ENCODE measurements at regions not wholly inside any gene's neighbourhood (a gene's known extent, or its start where the extent isn't known, plus 50 kb on each side); places are given as distances from the start of the nearest gene placed in this dataset.
"Not testable (repeated sequence)": the region's sequence is repeated elsewhere in the genome, so short reads cannot be mapped to it uniquely, and the experiment has no call there.

- Histone ChIP-seq H3K9me3 (no peaks in the 10 kb centered on the region), H3K27ac (no peak overlapping the region), H3K27me3 (no peaks in the 10 kb centered on the region), H3K4me1 (no peaks in the 10 kb centered on the region), H3K36me3 (no peaks in the 10 kb centered on the region), H3K4me3 (no peak overlapping the region)
- intact Hi-C loops (cut with DNase I), result no loop called here
- WGBS, 2 donors, result 52 to 62% methylated on average over 5 of the region's 5 CpGs
- no peak for TF ChIP-seq POLR2A (IDR thresholded peaks at IDR 0.05)
- TF ChIP-seq CTCF (IDR thresholded peaks at IDR 0.05), result no peak
- no peak for DNase-seq
Observed at GRCh38 chr1:189786761-189787160, 690.9 kb downstream of the BRINP3 start.

- H3K4me3 ChIP-seq, result no peak overlapping the region
- TF ChIP-seq POLR2A (IDR thresholded peaks at IDR 0.05), result no peak
- no peak for TF ChIP-seq CTCF (IDR thresholded peaks at IDR 0.05)
- H3K27me3 ChIP-seq, result no peaks in the 10 kb centered on the region
- intact Hi-C loops (cut with DNase I), result no loop called here
- no peak for DNase-seq
- H3K27ac ChIP-seq, result no peak overlapping the region
- H3K9me3 ChIP-seq, result no peaks in the 10 kb centered on the region
- WGBS, 2 donors, result 33 to 60% methylated on average over 9 of the region's 9 CpGs
- no peaks in the 10 kb centered on the region for H3K4me1 ChIP-seq
- no peaks in the 10 kb centered on the region for H3K36me3 ChIP-seq
Observed at GRCh38 chr1:189787201-189787600, 690.5 kb downstream of the BRINP3 start.

- Histone ChIP-seq H3K4me1 (no peaks in the 10 kb centered on the region), H3K27me3 (no peaks in the 10 kb centered on the region), H3K4me3 (no peak overlapping the region), H3K36me3 (no peaks in the 10 kb centered on the region), H3K27ac (no peak overlapping the region), H3K9me3 (no peaks in the 10 kb centered on the region)
- intact Hi-C loops (cut with DNase I), result no loop called here
- 68 to 79% methylated on average over 2 of the region's 2 CpGs for WGBS, 2 donors
- no peak for TF ChIP-seq POLR2A (IDR thresholded peaks at IDR 0.05)
- TF ChIP-seq CTCF (IDR thresholded peaks at IDR 0.05), result no peak
- no peak for DNase-seq
Observed at GRCh38 chr1:189790335-189790734, 687.3 kb downstream of the BRINP3 start.

GRCh38 chr1:189803364-189803763 lies 674.3 kb downstream of the BRINP3 start:
- H3K4me3 ChIP-seq, result no peak overlapping the region
- no peak for DNase-seq
- no peaks in the 10 kb centered on the region for H3K36me3 ChIP-seq
- no peaks in the 10 kb centered on the region for H3K4me1 ChIP-seq
- no peaks in the 10 kb centered on the region for H3K27me3 ChIP-seq
- no peaks in the 10 kb centered on the region for H3K9me3 ChIP-seq
- no peak overlapping the region for H3K27ac ChIP-seq
- TF ChIP-seq POLR2A (IDR thresholded peaks at IDR 0.05), result no peak
- intact Hi-C loops (cut with DNase I), result no loop called here
- 33 to 38% methylated on average over 2 of the region's 3 CpGs for WGBS, 2 donors

GRCh38 chr1:189804352-189804751 lies 673.3 kb downstream of the BRINP3 start:
- no peaks in the 10 kb centered on the region for H3K9me3 ChIP-seq
- intact Hi-C loops (cut with DNase I), result no loop called here
- no peak for TF ChIP-seq POLR2A (IDR thresholded peaks at IDR 0.05)
- TF ChIP-seq CTCF (IDR thresholded peaks at IDR 0.05), result no peak
- no peak for DNase-seq
- no peaks in the 10 kb centered on the region for H3K4me1 ChIP-seq
- H3K27me3 ChIP-seq, result no peaks in the 10 kb centered on the region
- 68 to 85% methylated on average over 2 of the region's 2 CpGs for WGBS, 2 donors
- H3K36me3 ChIP-seq, result no peaks in the 10 kb centered on the region
- no peak overlapping the region for H3K27ac ChIP-seq
- no peak overlapping the region for H3K4me3 ChIP-seq

GRCh38 chr1:189805735-189806134 lies 671.9 kb downstream of the BRINP3 start:
- intact Hi-C loops (cut with DNase I), result no loop called here
- Histone ChIP-seq H3K27ac (no peak overlapping the region), H3K4me1 (no peaks in the 10 kb centered on the region), H3K4me3 (no peak overlapping the region), H3K9me3 (no peaks in the 10 kb centered on the region), H3K36me3 (no peaks in the 10 kb centered on the region), H3K27me3 (no peaks in the 10 kb centered on the region)
- no peak for DNase-seq
- no peak for TF ChIP-seq CTCF (IDR thresholded peaks at IDR 0.05)
- no peak for TF ChIP-seq POLR2A (IDR thresholded peaks at IDR 0.05)
- WGBS, 2 donors, result 58 to 68% methylated on average over 3 of the region's 3 CpGs

GRCh38 chr1:189810639-189811038 lies 667.0 kb downstream of the BRINP3 start:
- WGBS, 2 donors, result 88 to 91% methylated on average over 10 of the region's 10 CpGs
- DNase-seq, result not testable (repeated sequence)

More at GRCh38 chr1:189810639-189811038, 667.0 kb downstream of the BRINP3 start:
- H3K4me1 ChIP-seq; H3K36me3 ChIP-seq; H3K27ac ChIP-seq; H3K4me3 ChIP-seq; H3K27me3 ChIP-seq; intact Hi-C loops (cut with DNase I); H3K9me3 ChIP-seq: not testable (repeated sequence)

All from esophagus squamous epithelium (tissue), 5 donors.